ENCODE measurements at regions not wholly inside any gene's neighbourhood (a gene's known extent, or its start where the extent isn't known, plus 50 kb on each side); places are given as distances from the start of the nearest gene placed in this dataset.

GRCh38 chr12:127903146-127903545, 363.8 kb upstream of the TMEM132C start:
- DNase-seq: no peak

GRCh38 chr12:127909041-127909440, 357.9 kb upstream of the TMEM132C start:
- DNase-seq: no peak

GRCh38 chr12:127911291-127911690, 355.7 kb upstream of the TMEM132C start:
- no peak for DNase-seq

- DNase-seq: no peak
Observed at GRCh38 chr12:127912035-127912665, 354.8 kb upstream of the TMEM132C start.

- DNase-seq: no peak
Observed at GRCh38 chr12:127923501-127923900, 343.5 kb upstream of the TMEM132C start.

GRCh38 chr12:127925971-127926370, 341.0 kb upstream of the TMEM132C start:
- DNase-seq: peak in 1 of 2 experiments; percentile 53

GRCh38 chr12:127928178-127928577, 338.8 kb upstream of the TMEM132C start:
- DNase-seq: no peak

GRCh38 chr12:127928615-127929571, 338.1 kb upstream of the TMEM132C start:
- DNase-seq: no peak

GRCh38 chr12:127930122-127930521, 336.8 kb upstream of the TMEM132C start:
- no peak for DNase-seq

- no peak for DNase-seq
Observed at GRCh38 chr12:127934409-127934808, 332.6 kb upstream of the TMEM132C start.

GRCh38 chr12:127936463-127936862, 330.5 kb upstream of the TMEM132C start:
- no peak for DNase-seq

GRCh38 chr12:127941332-127941731, 325.6 kb upstream of the TMEM132C start:
- no peak for DNase-seq

- no peak for DNase-seq
Observed at GRCh38 chr12:127942981-127943380, 324.0 kb upstream of the TMEM132C start.

GRCh38 chr12:127943481-127944210, 323.3 kb upstream of the TMEM132C start:
- no peak for DNase-seq

- DNase-seq: no peak
Observed at GRCh38 chr12:127944211-127944899, 322.6 kb upstream of the TMEM132C start.

- DNase-seq: no peak
Observed at GRCh38 chr12:127957001-127957660, 309.8 kb upstream of the TMEM132C start.

- no peak for DNase-seq
Observed at GRCh38 chr12:127962303-127962702, 304.7 kb upstream of the TMEM132C start.

- no peak for DNase-seq
Observed at GRCh38 chr12:127963933-127964332, 303.0 kb upstream of the TMEM132C start.

- peak in 1 of 2 experiments; percentile 3 for DNase-seq
Observed at GRCh38 chr12:127964717-127965116, 302.3 kb upstream of the TMEM132C start.

GRCh38 chr12:127966331-127966730, 300.6 kb upstream of the TMEM132C start:
- no peak for DNase-seq

GRCh38 chr12:127970491-127970890, 296.5 kb upstream of the TMEM132C start:
- DNase-seq: no peak

GRCh38 chr12:127980585-127980984, 286.4 kb upstream of the TMEM132C start:
- no peak for DNase-seq
